Karpas-422 (cell line): ENCODE measurements at regions not wholly inside any gene's neighbourhood (a gene's known extent, or its start where the extent isn't known, plus 50 kb on each side); places are given as distances from the start of the nearest gene placed in this dataset. TPM values are rescaled to one million over a fixed set of nuclear protein-coding genes. Genes with fewer than 3 reads are reported as not detected.
A peak's percentile ranks its signal among the peaks of the same experiment; 100 is the strongest.
"Not testable (repeated sequence)": the region's sequence is repeated elsewhere in the genome, so short reads cannot be mapped to it uniquely, and the experiment has no call there.

Experiments used
- DNase-seq: peaks from one replicate; pipeline ENCODE4 v3.0.0-alpha.2; 2015
- H2AFZ ChIP-seq: fragments of 200-600 bp; sonication (generic); 2 replicates; pipeline ENCODE4 v1.6.1; 2014; ENCODE audit warnings: antibody characterized with exemption, low read length, mixed read lengths
- H3K27ac ChIP-seq: fragments of 200-600 bp; sonication (generic); 2 replicates; pipeline ENCODE4 v1.5.1; 2014; ENCODE audit warnings: mild to moderate bottlenecking, low read length, moderate library complexity
- H3K27me3 ChIP-seq: fragments of 200-600 bp; sonication (generic); 2 replicates; pipeline ENCODE4 v1.6.1; 2014; ENCODE audit warnings: low read length, mixed read lengths
- H3K36me3 ChIP-seq: fragments of 200-600 bp; sonication (generic); 2 replicates; pipeline ENCODE4 v1.6.1; 2014; ENCODE audit warnings: low read length, mixed read lengths; ENCODE audit not compliant: insufficient read depth
- H3K4me1 ChIP-seq: fragments of 200-600 bp; sonication (generic); 2 replicates; pipeline ENCODE4 v1.6.1; 2014; ENCODE audit warnings: mild to moderate bottlenecking, low read length, mixed read lengths
- H3K4me2 ChIP-seq: fragments of 200-600 bp; sonication (generic); 2 replicates; pipeline ENCODE4 v1.6.1; 2014; ENCODE audit warnings: low read length, low read depth, mild to moderate bottlenecking; ENCODE audit not compliant: poor library complexity, severe bottlenecking
- H3K4me3 ChIP-seq: fragments of 200-600 bp; sonication (generic); 2 replicates; pipeline ENCODE4 v1.5.1; 2014; ENCODE audit warnings: mild to moderate bottlenecking, antibody characterized with exemption, low read length, mixed read lengths
- H3K79me2 ChIP-seq: fragments of 200-600 bp; sonication (generic); 2 replicates; pipeline ENCODE4 v1.6.1; 2014; ENCODE audit warnings: mild to moderate bottlenecking, low read length, mixed read lengths
- H3K9ac ChIP-seq: fragments of 200-600 bp; sonication (generic); 2 replicates; pipeline ENCODE4 v1.6.0; 2014; ENCODE audit warnings: low read length
- H3K9me2 ChIP-seq: fragments of 200-600 bp; sonication (generic), shearing (Covaris generic); replicated peaks from 2 replicates; pipeline ENCODE4 v1.6.0; 2014; ENCODE audit warnings: mild to moderate bottlenecking, low read length, moderate library complexity; ENCODE audit not compliant: insufficient read depth
- H3K9me3 ChIP-seq: fragments of 300-700, 200-600 bp; sonication (generic); 2 replicates; pipeline ENCODE4 v1.6.1; 2014; ENCODE audit warnings: low read length, mixed read lengths
- H4K20me1 ChIP-seq: fragments of 200-600 bp; sonication (generic); 2 replicates; pipeline ENCODE4 v1.6.1; 2014; ENCODE audit warnings: mild to moderate bottlenecking, antibody characterized with exemption, low read length, low read depth; ENCODE audit not compliant: insufficient read depth
- small RNA-seq: library from RNA; depleted of rRNA; stranded (forward); fragments of <200 nt; gene quantifications from one replicate; pipeline ENCODE3, GENCODE V24; 2014

GRCh38 chr16:33774724-33775123, 315.3 kb downstream of the TP53TG3F start:
- H3K9me2 ChIP-seq, H3K4me2 ChIP-seq, DNase-seq, H3K4me1 ChIP-seq, H2AFZ ChIP-seq, H3K27me3 ChIP-seq, H3K9ac ChIP-seq, H3K79me2 ChIP-seq, H3K36me3 ChIP-seq, H3K27ac ChIP-seq, H3K9me3 ChIP-seq, H3K4me3 ChIP-seq, H4K20me1 ChIP-seq: not testable (repeated sequence)

GRCh38 chr16:33816328-33816944, 357.0 kb downstream of the TP53TG3F start:
- H3K27me3 ChIP-seq, H3K27ac ChIP-seq, H3K9me2 ChIP-seq, H3K4me2 ChIP-seq, H4K20me1 ChIP-seq, DNase-seq, H2AFZ ChIP-seq, H3K9me3 ChIP-seq, H3K4me1 ChIP-seq, H3K9ac ChIP-seq, H3K4me3 ChIP-seq, H3K36me3 ChIP-seq, H3K79me2 ChIP-seq: not testable (repeated sequence)

GRCh38 chr16:33824736-33825135, 365.3 kb downstream of the TP53TG3F start:
- H3K4me3 ChIP-seq, DNase-seq, H3K4me1 ChIP-seq, H3K36me3 ChIP-seq, H3K27ac ChIP-seq, H3K9ac ChIP-seq, H2AFZ ChIP-seq, H3K79me2 ChIP-seq, H3K9me2 ChIP-seq, H3K27me3 ChIP-seq, H3K9me3 ChIP-seq, H3K4me2 ChIP-seq, H4K20me1 ChIP-seq: not testable (repeated sequence)

GRCh38 chr16:33827522-33827921, 368.1 kb downstream of the TP53TG3F start:
- not testable (repeated sequence) for H2AFZ ChIP-seq, H3K4me2 ChIP-seq, DNase-seq, H3K4me1 ChIP-seq, H3K9me2 ChIP-seq, H3K4me3 ChIP-seq, H3K36me3 ChIP-seq, H3K9ac ChIP-seq, H3K27ac ChIP-seq, H4K20me1 ChIP-seq, H3K9me3 ChIP-seq, H3K27me3 ChIP-seq, H3K79me2 ChIP-seq

- not testable (repeated sequence) for H3K36me3 ChIP-seq
Observed at GRCh38 chr16:33839157-33839556, 379.7 kb downstream of the TP53TG3F start.

GRCh38 chr16:33844533-33844932, 385.1 kb downstream of the TP53TG3F start:
- not testable (repeated sequence) for H3K9ac ChIP-seq

More at GRCh38 chr16:33839157-33839556, 379.7 kb downstream of the TP53TG3F start:
- not testable (repeated sequence) for H3K79me2 ChIP-seq, H3K4me1 ChIP-seq, H3K9ac ChIP-seq, H3K9me2 ChIP-seq, H3K27ac ChIP-seq, H3K4me2 ChIP-seq, DNase-seq, H3K27me3 ChIP-seq, H3K9me3 ChIP-seq, H2AFZ ChIP-seq, H3K4me3 ChIP-seq, H4K20me1 ChIP-seq

More at GRCh38 chr16:33844533-33844932, 385.1 kb downstream of the TP53TG3F start:
- not testable (repeated sequence) for H2AFZ ChIP-seq, H4K20me1 ChIP-seq, H3K27me3 ChIP-seq, H3K9me2 ChIP-seq, H3K27ac ChIP-seq, H3K36me3 ChIP-seq, H3K4me2 ChIP-seq, H3K4me3 ChIP-seq, H3K79me2 ChIP-seq, H3K9me3 ChIP-seq, H3K4me1 ChIP-seq
- DNase-seq: peak; percentile 40

Small RNA genes lying in the stretch of these regions (small RNA-seq; reads per million reads assigned to genes)
- gene AC136428.2: not detected
- gene ENPP7P13: not detected
